Fibroblast of lung (primary cell): ENCODE measurements at regions not wholly inside any gene's neighbourhood (a gene's known extent, or its start where the extent isn't known, plus 50 kb on each side); places are given as distances from the start of the nearest gene placed in this dataset.

Experiments used
- DNase-seq, 2 donors: peaks; one replicate each; pipeline versions ENCODE4 v3.0.0 to v3.0.0-alpha.2; 2010; ENCODE audit warnings: low read depth in 2 of 2
- H2AFZ ChIP-seq: 2 replicates; pipeline ENCODE4 v1.5.1; 2012; ENCODE audit warnings: low read length, control low read depth, inconsistent platforms
- H3K27ac ChIP-seq: 2 replicates; pipeline ENCODE4 v1.5.1; 2011; ENCODE audit warnings: low read length, control low read depth; ENCODE audit not compliant: insufficient read depth
- H3K27me3 ChIP-seq: 2 replicates; pipeline ENCODE4 v1.5.1; 2011; ENCODE audit warnings: mild to moderate bottlenecking, low read length; ENCODE audit not compliant: control insufficient read depth, insufficient read depth
- H3K36me3 ChIP-seq: 2 replicates; pipeline ENCODE4 v1.5.1; 2011; ENCODE audit warnings: low read length; ENCODE audit not compliant: control insufficient read depth, insufficient read depth
- H3K4me1 ChIP-seq: 2 replicates; pipeline ENCODE4 v1.5.1; 2011; ENCODE audit warnings: low read length; ENCODE audit not compliant: control insufficient read depth, insufficient read depth; ENCODE audit errors: extremely low read depth
- H3K4me2 ChIP-seq: 2 replicates; pipeline ENCODE4 v1.5.1; 2011; ENCODE audit warnings: low read length, control low read depth; ENCODE audit not compliant: insufficient read depth; ENCODE audit errors: extremely low read depth
- H3K4me3 ChIP-seq, 4 experiments: fragments of 200-600 bp in 1 of 4; sonication (generic) in 1 of 4; replicated peaks in 1 of 4; 2 replicates each; pipeline ENCODE4 v1.5.1; 2011 to 2016; ENCODE audit warnings: low read length in 4 of 4, low read depth in 3 of 4, mild to moderate bottlenecking in 3 of 4, control low read depth in 2 of 4, inconsistent platforms in 1 of 4, mixed read lengths in 1 of 4; ENCODE audit not compliant: insufficient read depth in 1 of 4; ENCODE audit errors: control extremely low read depth in 1 of 4
- H3K79me2 ChIP-seq: 2 replicates; pipeline ENCODE4 v1.5.1; 2012; ENCODE audit warnings: mild to moderate bottlenecking, low read length, inconsistent platforms; ENCODE audit not compliant: control insufficient read depth, insufficient read depth
- H3K9ac ChIP-seq: 2 replicates; pipeline ENCODE4 v1.5.1; 2011; ENCODE audit warnings: mild to moderate bottlenecking, low read length, control low read depth; ENCODE audit not compliant: insufficient read depth
- H3K9me3 ChIP-seq: 2 replicates; pipeline ENCODE4 v1.5.1; 2012; ENCODE audit warnings: low read depth, low read length; ENCODE audit not compliant: control insufficient read depth, insufficient read depth
- H4K20me1 ChIP-seq: 2 replicates; pipeline ENCODE4 v1.5.1; 2011; ENCODE audit warnings: low read length; ENCODE audit not compliant: control insufficient read depth, insufficient read depth; ENCODE audit errors: extremely low read depth
- EZH2 ChIP-seq: IDR thresholded peaks from 2 replicates; pipeline ENCODE4 v1.5.1; 2012; ENCODE audit warnings: low read length, control low read depth, mild to moderate bottlenecking; ENCODE audit errors: missing control alignments
- TF ChIP-seq, protein P1 (sequence below), 2 donors: IDR thresholded peaks in 1 of 2; conservative IDR thresholded peaks in 1 of 2; 1 replicate in 1 of 2; 2 replicates in 1 of 2; pipeline ENCODE4 v1.5.1; 2011 to 2012; ENCODE audit warnings: low read length in 2 of 2, control low read depth in 1 of 2, inconsistent platforms in 1 of 2, low read depth in 1 of 2, mild to moderate bottlenecking in 1 of 2

DNA sequence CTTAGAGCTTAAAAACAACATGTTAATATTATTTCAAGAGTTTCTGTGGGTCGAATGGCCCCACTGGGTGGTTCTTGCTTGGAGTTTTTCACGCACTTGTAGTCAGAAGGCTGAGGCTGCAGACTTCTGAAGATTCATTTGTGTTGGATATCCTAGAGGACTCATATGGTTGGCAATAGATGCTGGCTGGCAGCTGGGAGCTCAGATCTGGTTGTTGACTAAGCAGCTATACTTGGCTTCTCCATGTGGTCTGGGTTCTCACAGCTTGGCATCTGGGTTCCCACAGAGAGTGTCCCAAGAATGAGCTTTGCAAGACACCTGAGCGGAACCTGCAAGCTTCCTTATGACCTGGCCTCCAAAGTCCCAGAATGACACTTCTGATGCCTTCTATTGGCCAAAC is 163.9 kb upstream of the ZC3H12C start:
- Histone ChIP-seq H3K4me1 (no peaks in the 10 kb centered on the region), H2AFZ (no peak overlapping the region), H3K9ac (no peak overlapping the region), H3K79me2 (no peaks in the 10 kb centered on the region), H3K4me2 (no peak overlapping the region), H3K9me3 (no peaks in the 10 kb centered on the region), H3K27ac (no peak overlapping the region), H3K27me3 (no peaks in the 10 kb centered on the region), H3K36me3 (no peaks in the 10 kb centered on the region), H3K4me3 (no peak overlapping the region), H4K20me1 (no peaks in the 10 kb centered on the region)
- TF ChIP-seq EZH2: no peak
- TF ChIP-seq, protein P1, sequence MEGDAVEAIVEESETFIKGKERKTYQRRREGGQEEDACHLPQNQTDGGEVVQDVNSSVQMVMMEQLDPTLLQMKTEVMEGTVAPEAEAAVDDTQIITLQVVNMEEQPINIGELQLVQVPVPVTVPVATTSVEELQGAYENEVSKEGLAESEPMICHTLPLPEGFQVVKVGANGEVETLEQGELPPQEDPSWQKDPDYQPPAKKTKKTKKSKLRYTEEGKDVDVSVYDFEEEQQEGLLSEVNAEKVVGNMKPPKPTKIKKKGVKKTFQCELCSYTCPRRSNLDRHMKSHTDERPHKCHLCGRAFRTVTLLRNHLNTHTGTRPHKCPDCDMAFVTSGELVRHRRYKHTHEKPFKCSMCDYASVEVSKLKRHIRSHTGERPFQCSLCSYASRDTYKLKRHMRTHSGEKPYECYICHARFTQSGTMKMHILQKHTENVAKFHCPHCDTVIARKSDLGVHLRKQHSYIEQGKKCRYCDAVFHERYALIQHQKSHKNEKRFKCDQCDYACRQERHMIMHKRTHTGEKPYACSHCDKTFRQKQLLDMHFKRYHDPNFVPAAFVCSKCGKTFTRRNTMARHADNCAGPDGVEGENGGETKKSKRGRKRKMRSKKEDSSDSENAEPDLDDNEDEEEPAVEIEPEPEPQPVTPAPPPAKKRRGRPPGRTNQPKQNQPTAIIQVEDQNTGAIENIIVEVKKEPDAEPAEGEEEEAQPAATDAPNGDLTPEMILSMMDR (conservative IDR thresholded peaks at IDR 0.05 in 1 of 2, IDR thresholded peaks at IDR 0.05 in 1 of 2; ENCODE audit: low read depth in 1 of 2, low read length in 2 of 2): no peak
- no peak for DNase-seq

DNA sequence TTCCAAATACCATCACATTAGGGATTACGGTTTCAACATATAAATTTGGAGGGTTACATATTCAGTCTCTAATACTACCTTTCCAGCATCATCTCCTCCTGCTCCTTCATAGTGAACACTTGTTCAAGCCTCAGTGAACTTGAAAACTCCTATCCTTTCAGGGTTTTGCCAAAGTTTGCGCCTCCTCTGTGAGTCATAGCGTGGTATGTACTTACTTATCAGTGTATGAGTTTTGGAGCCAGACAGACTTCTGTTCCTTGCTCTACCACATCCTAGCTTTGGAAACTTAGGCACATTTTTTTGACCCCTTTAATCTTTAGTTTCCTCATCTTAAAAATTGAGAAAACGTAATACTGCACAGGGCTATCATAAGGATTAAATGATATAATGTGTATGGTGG is 160.1 kb upstream of the ZC3H12C start:
- no peaks in the 10 kb centered on the region for H4K20me1 ChIP-seq
- H2AFZ ChIP-seq: no peak overlapping the region
- TF ChIP-seq, protein P1 (conservative IDR thresholded peaks at IDR 0.05 in 1 of 2, IDR thresholded peaks at IDR 0.05 in 1 of 2; ENCODE audit: low read depth in 1 of 2, low read length in 2 of 2): no peak
- no peak for TF ChIP-seq EZH2
- no peaks in the 10 kb centered on the region for H3K36me3 ChIP-seq
- H3K4me1 ChIP-seq: no peaks in the 10 kb centered on the region
- peak; percentile 17 to 90 for DNase-seq
- no peaks in the 10 kb centered on the region for H3K79me2 ChIP-seq
- H3K4me2 ChIP-seq: no peak overlapping the region
- no peak overlapping the region for H3K9ac ChIP-seq
- no peaks in the 10 kb centered on the region for H3K9me3 ChIP-seq
- no peaks in the 10 kb centered on the region for H3K27me3 ChIP-seq
- H3K4me3 ChIP-seq: no peak overlapping the region
- H3K27ac ChIP-seq: no peak overlapping the region

DNA sequence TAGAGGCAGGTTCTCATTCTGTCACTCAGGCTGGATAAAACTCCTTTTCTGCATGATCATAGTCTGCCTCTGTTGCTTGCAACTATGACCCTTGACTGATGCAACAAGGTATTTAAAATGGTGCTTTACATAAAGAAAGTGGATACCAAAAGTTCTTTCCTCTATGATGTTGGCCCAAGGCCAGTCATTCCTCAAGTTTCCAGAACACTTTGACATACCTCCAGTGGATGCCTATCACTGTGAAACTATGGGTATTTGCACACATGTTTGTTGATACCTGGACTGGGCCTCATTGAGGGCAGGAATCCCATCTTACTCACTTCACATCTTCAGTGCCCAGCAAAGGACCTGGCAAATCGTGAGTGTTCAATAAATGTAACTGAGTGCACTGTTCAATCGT is 159.0 kb upstream of the ZC3H12C start:
- Histone ChIP-seq H3K4me2 (no peak overlapping the region), H2AFZ (no peak overlapping the region), H3K36me3 (no peaks in the 10 kb centered on the region), H3K4me1 (no peaks in the 10 kb centered on the region), H3K4me3 (no peak overlapping the region), H4K20me1 (no peaks in the 10 kb centered on the region), H3K9me3 (no peaks in the 10 kb centered on the region), H3K27ac (no peak overlapping the region), H3K9ac (no peak overlapping the region), H3K79me2 (no peaks in the 10 kb centered on the region), H3K27me3 (no peaks in the 10 kb centered on the region)
- TF ChIP-seq, protein P1 (conservative IDR thresholded peaks at IDR 0.05 in 1 of 2, IDR thresholded peaks at IDR 0.05 in 1 of 2; ENCODE audit: low read depth in 1 of 2, low read length in 2 of 2): no peak
- no peak for TF ChIP-seq EZH2
- DNase-seq: no peak
